GM13976 (cell line): ENCODE measurements at regions not wholly inside any gene's neighbourhood (a gene's known extent, or its start where the extent isn't known, plus 50 kb on each side); places are given as distances from the start of the nearest gene placed in this dataset.

Experiments
- DNase-seq: peaks from one replicate; pipeline ENCODE4 v3.0.0; 2012; ENCODE audit warnings: low spot score
- CTCF ChIP-seq: IDR thresholded peaks from 2 replicates; pipeline ENCODE4 v1.5.1; 2012; ENCODE audit warnings: borderline replicate concordance, mild to moderate bottlenecking; ENCODE audit not compliant: insufficient read depth; ENCODE audit errors: extremely low read depth, missing control alignments, control extremely low read depth
- in situ Hi-C: fragments of 300-500 bp; cut with MboI; formaldehyde crosslinking; loops from one replicate; pipeline ENCODE4 v1.12.0; 2022; ENCODE audit warnings: low sequenced_read_pairs, mixed read lengths, inconsistent platforms; ENCODE audit not compliant: unreplicated experiment

GRCh38 chrX:43505769-43506168 lies 150.3 kb upstream of the MAOA start:
- TF ChIP-seq CTCF: no peak
- in situ Hi-C loops: no loop called here
- DNase-seq: no peak

GRCh38 chrX:43508694-43509093 lies 147.4 kb upstream of the MAOA start:
- in situ Hi-C loops: no loop called here
- no peak for TF ChIP-seq CTCF
- no peak for DNase-seq

GRCh38 chrX:43510209-43510608 lies 145.9 kb upstream of the MAOA start:
- no peak for TF ChIP-seq CTCF
- DNase-seq: no peak
- in situ Hi-C loops: no loop called here

GRCh38 chrX:43513085-43513484 lies 143.0 kb upstream of the MAOA start:
- in situ Hi-C loops: no loop called here
- no peak for DNase-seq
- no peak for TF ChIP-seq CTCF

GRCh38 chrX:43514820-43515219 lies 141.3 kb upstream of the MAOA start:
- no peak for DNase-seq
- in situ Hi-C loops: no loop called here
- TF ChIP-seq CTCF: no peak

GRCh38 chrX:43522582-43522981 lies 133.5 kb upstream of the MAOA start:
- no peak for DNase-seq
- TF ChIP-seq CTCF: no peak
- in situ Hi-C loops: no loop called here
